GM12864 (cell line): ENCODE measurements at regions not wholly inside any gene's neighbourhood (a gene's known extent, or its start where the extent isn't known, plus 50 kb on each side); places are given as distances from the start of the nearest gene placed in this dataset.

Source experiments
- DNase-seq: peaks from one replicate; pipeline ENCODE4 v3.0.0-alpha.2; 2011; ENCODE audit warnings: low read depth
- H3K4me3 ChIP-seq: 2 replicates; pipeline ENCODE4 v1.5.1; 2011; ENCODE audit warnings: mild to moderate bottlenecking, low read depth, low read length, control low read depth
- CTCF ChIP-seq: IDR thresholded peaks from 2 replicates; pipeline ENCODE4 v1.5.1; 2011; ENCODE audit warnings: low read depth, mild to moderate bottlenecking, moderate library complexity, low read length, control low read depth, inconsistent platforms; ENCODE audit errors: missing control alignments

GRCh38 chr4:166228112-166228511 is 355.1 kb downstream of the TLL1 start:
- no peak for TF ChIP-seq CTCF
- H3K4me3 ChIP-seq, result no peak overlapping the region
- DNase-seq, result no peak

- no peak for DNase-seq
- TF ChIP-seq CTCF, result no peak
- H3K4me3 ChIP-seq, result no peak overlapping the region
Observed at GRCh38 chr4:166229799-166230198, 356.8 kb downstream of the TLL1 start.

- TF ChIP-seq CTCF, result no peak
- DNase-seq, result no peak
- no peak overlapping the region for H3K4me3 ChIP-seq
Observed at GRCh38 chr4:166230841-166231240, 357.8 kb downstream of the TLL1 start.

- DNase-seq, result no peak
- H3K4me3 ChIP-seq, result no peak overlapping the region
- TF ChIP-seq CTCF, result no peak
Observed at GRCh38 chr4:166239354-166239753, 366.3 kb downstream of the TLL1 start.

- DNase-seq, result no peak
- TF ChIP-seq CTCF, result peak; percentile 49
- H3K4me3 ChIP-seq, result no peak overlapping the region
Observed at GRCh38 chr4:166252487-166253402, 379.7 kb downstream of the TLL1 start.

- H3K4me3 ChIP-seq, result no peak overlapping the region
- TF ChIP-seq CTCF, result no peak
- DNase-seq, result no peak
Observed at GRCh38 chr4:166257276-166257675, 384.2 kb downstream of the TLL1 start.

- no peak overlapping the region for H3K4me3 ChIP-seq
- TF ChIP-seq CTCF, result no peak
- DNase-seq, result no peak
Observed at GRCh38 chr4:166257891-166258290, 384.9 kb downstream of the TLL1 start.
